Transverse colon (tissue), 3 donors: ENCODE measurements at regions not wholly inside any gene's neighbourhood (a gene's known extent, or its start where the extent isn't known, plus 50 kb on each side); places are given as distances from the start of the nearest gene placed in this dataset.

Experiments
- CTCF ChIP-seq, 5 experiments: fragments of 200-600 bp in 3 of 5; fragments of 450-650 bp in 2 of 5; sonication (generic) in 3 of 5; IDR thresholded peaks; 1 replicate in 2 of 5; 2 replicates in 3 of 5; pipeline ENCODE4 v1.5.1; 2016 to 2017; ENCODE audit warnings: antibody characterized with exemption in 5 of 5, inconsistent platforms in 3 of 5, mild to moderate bottlenecking in 2 of 5, moderate library complexity in 1 of 5
- POLR2A ChIP-seq: fragments of 450-650 bp; IDR thresholded peaks from one replicate; pipeline ENCODE4 v1.6.1; 2016; ENCODE audit warnings: antibody characterized with exemption, mild to moderate bottlenecking, moderate library complexity

GRCh38 chr19:28667348-28667977 is 545.5 kb downstream of the UQCRFS1 start:
- TF ChIP-seq CTCF (IDR thresholded peaks at IDR 0.05) (no peak), POLR2A (no peak)
